Stomach (tissue), 4 donors: ENCODE measurements at regions not wholly inside any gene's neighbourhood (a gene's known extent, or its start where the extent isn't known, plus 50 kb on each side); places are given as distances from the start of the nearest gene placed in this dataset.

Source experiments
- CTCF ChIP-seq, 7 experiments: fragments of 450-650 bp in 4 of 7; fragments of 200-600 bp in 3 of 7; sonication (generic) in 3 of 7; IDR thresholded peaks; one replicate each; pipeline ENCODE4 v1.5.1; 2016 to 2019; ENCODE audit warnings: antibody characterized with exemption in 7 of 7, control low read depth in 2 of 7, mild to moderate bottlenecking in 1 of 7
- POLR2A ChIP-seq, 4 donors: fragments of 450-650 bp; IDR thresholded peaks; one replicate each; pipeline ENCODE4 v1.6.1; 2016; ENCODE audit warnings: antibody characterized with exemption in 4 of 4, control low read depth in 2 of 4, mild to moderate bottlenecking in 1 of 4, moderate library complexity in 1 of 4

- TF ChIP-seq CTCF (IDR thresholded peaks at IDR 0.05): no peak
- TF ChIP-seq POLR2A (IDR thresholded peaks at IDR 0.05): no peak
Observed at GRCh38 chr4:160353548-160353947, 1250.7 kb downstream of the RAPGEF2 start.
